ENCODE measurements at regions not wholly inside any gene's neighbourhood (a gene's known extent, or its start where the extent isn't known, plus 50 kb on each side); places are given as distances from the start of the nearest gene placed in this dataset.

GRCh38 chr2:854460-854859 is 96.2 kb upstream of the SNTG2 start:
- TF ChIP-seq ZNF426 (tag by site-specific recombination; IDR thresholded peaks at IDR 0.05) = no peak
- TF ChIP-seq, protein P1, sequence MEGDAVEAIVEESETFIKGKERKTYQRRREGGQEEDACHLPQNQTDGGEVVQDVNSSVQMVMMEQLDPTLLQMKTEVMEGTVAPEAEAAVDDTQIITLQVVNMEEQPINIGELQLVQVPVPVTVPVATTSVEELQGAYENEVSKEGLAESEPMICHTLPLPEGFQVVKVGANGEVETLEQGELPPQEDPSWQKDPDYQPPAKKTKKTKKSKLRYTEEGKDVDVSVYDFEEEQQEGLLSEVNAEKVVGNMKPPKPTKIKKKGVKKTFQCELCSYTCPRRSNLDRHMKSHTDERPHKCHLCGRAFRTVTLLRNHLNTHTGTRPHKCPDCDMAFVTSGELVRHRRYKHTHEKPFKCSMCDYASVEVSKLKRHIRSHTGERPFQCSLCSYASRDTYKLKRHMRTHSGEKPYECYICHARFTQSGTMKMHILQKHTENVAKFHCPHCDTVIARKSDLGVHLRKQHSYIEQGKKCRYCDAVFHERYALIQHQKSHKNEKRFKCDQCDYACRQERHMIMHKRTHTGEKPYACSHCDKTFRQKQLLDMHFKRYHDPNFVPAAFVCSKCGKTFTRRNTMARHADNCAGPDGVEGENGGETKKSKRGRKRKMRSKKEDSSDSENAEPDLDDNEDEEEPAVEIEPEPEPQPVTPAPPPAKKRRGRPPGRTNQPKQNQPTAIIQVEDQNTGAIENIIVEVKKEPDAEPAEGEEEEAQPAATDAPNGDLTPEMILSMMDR (tag by site-specific recombination; IDR thresholded peaks at IDR 0.05) = peak; percentile 39
- TF ChIP-seq ZNF654 (tag by site-specific recombination; IDR thresholded peaks at IDR 0.05; ENCODE audit: low read depth) = peak; percentile 18; the same call in 1 of the 2 replicates
- no peaks in the 10 kb centered on the region for H3K9me3 ChIP-seq (ENCODE audit: control insufficient read depth, insufficient read depth, low read depth, low read length)
- CTCF ChIA-PET = interaction anchor here (0.6 to 1.8 kb wide), 3 partner anchors 140 to 691 kb away, joined by 3 to 5 read pairs (median 5); no protein-coding TSS in a partner anchor
- H3K4me3 ChIP-seq (ENCODE audit: low read depth, low read length) = no peak overlapping the region
- H3K4me1 ChIP-seq (ENCODE audit: control insufficient read depth, insufficient read depth, low read length) = no peaks in the 10 kb centered on the region
- POLR2A ChIA-PET = no interaction called here
- H3K27ac ChIP-seq (ENCODE audit: extremely low read depth, low read depth, low read length) = no peak overlapping the region
- no peaks in the 10 kb centered on the region for H3K36me3 ChIP-seq (ENCODE audit: control insufficient read depth in 2 of 2, insufficient read depth in 1 of 2, low read length in 2 of 2)

DNA sequence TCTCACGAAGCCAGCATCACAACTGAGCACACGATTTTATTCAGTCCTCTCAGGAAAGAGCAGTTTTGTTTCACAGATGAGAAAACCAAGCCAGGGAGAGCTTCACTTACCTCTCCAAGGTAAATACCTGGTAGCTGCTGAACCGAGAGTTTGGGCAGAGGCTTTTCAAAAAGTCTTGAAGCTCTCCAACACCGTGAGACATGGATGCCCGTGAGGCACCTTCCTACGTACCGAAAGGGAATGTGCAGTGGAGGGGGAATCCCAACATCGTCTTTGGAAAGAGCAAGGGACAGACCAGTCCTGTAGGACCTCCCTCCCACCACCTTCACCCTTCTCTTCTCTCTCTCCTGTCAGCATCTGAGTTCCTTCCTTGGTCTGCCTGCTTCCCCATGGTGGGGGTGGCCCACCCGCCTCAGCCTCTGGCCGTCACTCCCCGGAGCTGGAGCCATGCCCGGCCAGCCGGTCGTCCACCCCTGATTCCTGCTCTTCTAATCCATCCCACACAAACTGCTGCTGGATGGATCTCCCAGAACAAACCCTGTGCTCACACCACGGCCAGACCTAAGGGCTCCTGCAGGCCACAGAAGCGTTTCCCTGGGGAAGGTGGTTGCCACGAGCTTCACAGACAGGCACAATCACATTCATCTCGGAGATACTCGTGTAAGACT is 97.3 kb upstream of the SNTG2 start:
- CTCF ChIA-PET = interaction anchor here (0.5 to 1.8 kb wide), 8 partner anchors 17 to 692 kb away, joined by 3 to 5 read pairs (median 3); no protein-coding TSS in a partner anchor
- POLR2A ChIA-PET = no interaction called here

GRCh38 chr2:852168-852567 is 98.5 kb upstream of the SNTG2 start:
- TF ChIP-seq GLIS2 (tag by site-specific recombination; IDR thresholded peaks at IDR 0.05) = no peak
- TF ChIP-seq KLF10 (tag by site-specific recombination; IDR thresholded peaks at IDR 0.05) = no peak
- TF ChIP-seq, protein P2, sequence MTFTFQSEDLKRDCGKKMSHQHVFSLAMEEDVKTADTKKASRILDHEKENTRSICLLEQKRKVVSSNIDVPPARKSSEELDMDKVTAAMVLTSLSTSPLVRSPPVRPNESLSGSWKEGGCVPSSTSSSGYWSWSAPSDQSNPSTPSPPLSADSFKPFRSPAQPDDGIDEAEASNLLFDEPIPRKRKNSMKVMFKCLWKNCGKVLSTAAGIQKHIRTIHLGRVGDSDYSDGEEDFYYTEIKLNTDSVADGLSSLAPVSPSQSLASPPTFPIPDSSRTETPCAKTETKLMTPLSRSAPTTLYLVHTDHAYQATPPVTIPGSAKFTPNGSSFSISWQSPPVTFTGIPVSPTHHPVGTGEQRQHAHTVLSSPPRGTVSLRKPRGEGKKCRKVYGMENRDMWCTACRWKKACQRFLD (tag by site-specific recombination; IDR thresholded peaks at IDR 0.05) = no peak
- no peak for TF ChIP-seq ZNF350 (tag by site-specific recombination; IDR thresholded peaks at IDR 0.05)
- TF ChIP-seq ZSCAN30 (tag by site-specific recombination; IDR thresholded peaks at IDR 0.05) = no peak
- TF ChIP-seq ATF2 (tag by site-specific recombination; IDR thresholded peaks at IDR 0.05; ENCODE audit: low read depth) = no peak
- no peak for TF ChIP-seq ZNF654 (tag by site-specific recombination; IDR thresholded peaks at IDR 0.05; ENCODE audit: low read depth)
- no peak for TF ChIP-seq GFI1B (tag by site-specific recombination; IDR thresholded peaks at IDR 0.05)
- no peak for TF ChIP-seq ZNF629 (tag by site-specific recombination; IDR thresholded peaks at IDR 0.05)
- TF ChIP-seq ZNF707 (tag by site-specific recombination; IDR thresholded peaks at IDR 0.05) = no peak
- TF ChIP-seq ZNF274 (IDR thresholded peaks at IDR 0.05; ENCODE audit: low read length) = no peak
- no peak for TF ChIP-seq ZNF274 (tag by site-specific recombination; IDR thresholded peaks at IDR 0.05; ENCODE audit: borderline replicate concordance)
- no peak for TF ChIP-seq SP3 (tag by site-specific recombination; IDR thresholded peaks at IDR 0.05)
- CTCF ChIA-PET = interaction anchor here (0.8 to 1.5 kb wide), 2 partner anchors 137 to 699 kb away, joined by 3 read pairs; no protein-coding TSS in a partner anchor

More for the DNA sequence above, 97.3 kb upstream of the SNTG2 start:
- TF ChIP-seq ZNF623 (tag by site-specific recombination; IDR thresholded peaks at IDR 0.05) (no peak), ZNF514 (tag by site-specific recombination; IDR thresholded peaks at IDR 0.05) (no peak), ZNF544 (tag by site-specific recombination; IDR thresholded peaks at IDR 0.05) (no peak), ZNF549 (tag by site-specific recombination; IDR thresholded peaks at IDR 0.05) (no peak), ZNF48 (tag by site-specific recombination; IDR thresholded peaks at IDR 0.05) (no peak), KLF9 (tag by site-specific recombination; IDR thresholded peaks at IDR 0.05; ENCODE audit: low read depth) (no peak), ZNF423 (tag by site-specific recombination; IDR thresholded peaks at IDR 0.05) (no peak), ZBTB8A (tag by site-specific recombination; IDR thresholded peaks at IDR 0.05) (no peak)
- H3K9me3 ChIP-seq (ENCODE audit: control insufficient read depth, insufficient read depth, low read depth, low read length) = no peaks in the 10 kb centered on the region
- no peak overlapping the region for H3K27ac ChIP-seq (ENCODE audit: extremely low read depth, low read depth, low read length)
- no peak overlapping the region for H3K4me3 ChIP-seq (ENCODE audit: low read depth, low read length)
- no peaks in the 10 kb centered on the region for H3K36me3 ChIP-seq (ENCODE audit: control insufficient read depth in 2 of 2, insufficient read depth in 1 of 2, low read length in 2 of 2)
- H3K4me1 ChIP-seq (ENCODE audit: control insufficient read depth, insufficient read depth, low read length) = no peaks in the 10 kb centered on the region

More at GRCh38 chr2:852168-852567, 98.5 kb upstream of the SNTG2 start:
- no peak overlapping the region for H3K27ac ChIP-seq (ENCODE audit: extremely low read depth, low read depth, low read length)
- H3K4me1 ChIP-seq (ENCODE audit: control insufficient read depth, insufficient read depth, low read length) = no peaks in the 10 kb centered on the region
- POLR2A ChIA-PET = no interaction called here
- H3K36me3 ChIP-seq (ENCODE audit: control insufficient read depth in 2 of 2, insufficient read depth in 1 of 2, low read length in 2 of 2) = no peaks in the 10 kb centered on the region
- no peak overlapping the region for H3K4me3 ChIP-seq (ENCODE audit: low read depth, low read length)
- no peaks in the 10 kb centered on the region for H3K9me3 ChIP-seq (ENCODE audit: control insufficient read depth, insufficient read depth, low read depth, low read length)
